Body of pancreas (tissue), 4 donors: ENCODE measurements at regions not wholly inside any gene's neighbourhood (a gene's known extent, or its start where the extent isn't known, plus 50 kb on each side); places are given as distances from the start of the nearest gene placed in this dataset.

Source experiments
- ATAC-seq: fragments of 150-250 bp; one replicate; pipeline ENCODE4 v1.9.1; 2016
- DNase-seq, 4 donors: peaks; one replicate each; pipeline ENCODE4 v3.0.0-alpha.2; 2019
- H3K27ac ChIP-seq, 4 donors: fragments of 200-600 bp; sonication (generic); 1 replicate in 3 of 4; 2 replicates in 1 of 4; pipeline versions ENCODE4 v1.5.1 to v1.6.1; 2016 to 2019; ENCODE audit warnings: mild to moderate bottlenecking in 1 of 4, mixed read lengths in 1 of 4, moderate library complexity in 1 of 4
- H3K27me3 ChIP-seq, 2 donors: fragments of 200-600 bp; sonication (generic); one replicate each; pipeline ENCODE4 v1.6.0; 2016; ENCODE audit warnings: mild to moderate bottlenecking in 1 of 2
- H3K36me3 ChIP-seq, 2 donors: fragments of 200-600 bp; sonication (generic); replicated peaks in 1 of 2; 2 replicates each; pipeline ENCODE4 v1.5.1; 2016; ENCODE audit warnings: low read depth in 2 of 2; ENCODE audit not compliant: insufficient read depth in 1 of 2
- H3K4me1 ChIP-seq: fragments of 200-600 bp; sonication (generic); one replicate; pipeline ENCODE4 v1.6.0; 2016
- H3K4me3 ChIP-seq, 2 donors: fragments of 200-600 bp; sonication (generic); 1 replicate in 1 of 2; 2 replicates in 1 of 2; pipeline ENCODE4 v1.5.1; 2016 to 2019
- H3K9me3 ChIP-seq, 3 donors: fragments of 200-600 bp; sonication (generic); 1 replicate in 2 of 3; 2 replicates in 1 of 3; pipeline ENCODE4 v1.5.1; 2016
- POLR2A ChIP-seq, 3 donors: fragments of 450-650 bp; IDR thresholded peaks; one replicate each; pipeline ENCODE4 v1.6.1; 2016; ENCODE audit warnings: antibody characterized with exemption in 3 of 3, mild to moderate bottlenecking in 2 of 3
- WGBS, 2 donors: methylation state at CpG; one replicate each; pipeline ENCODE4 v1.1.5; 2017; 5-methylcytosine and 5-hydroxymethylcytosine counted together
- intact Hi-C: fragments of 100-400 bp; cut with DNase I; formaldehyde crosslinking; loops from one replicate; pipeline ENCODE4 v1.15.1; 2023
- TF ChIP-seq, protein P1 (sequence below), 7 experiments: fragments of 450-650 bp in 4 of 7; fragments of 200-600 bp in 3 of 7; sonication (generic) in 3 of 7; IDR thresholded peaks; one replicate each; pipeline ENCODE4 v1.5.1; 2016 to 2019; ENCODE audit warnings: antibody characterized with exemption in 7 of 7

- Histone ChIP-seq H3K27me3 (no peaks in the 10 kb centered on the region), H3K4me3 (no peak overlapping the region), H3K36me3 (no peaks in the 10 kb centered on the region), H3K4me1 (no peaks in the 10 kb centered on the region), H3K9me3 (no peaks in the 10 kb centered on the region), H3K27ac (no peak overlapping the region)
- intact Hi-C loops: no loop called here
- no peak for ATAC-seq
- WGBS, 2 donors: 61 to 66% methylated on average over 7 of the region's 7 CpGs
- peak in 1 of 4 donors; percentile 7 for DNase-seq
- no peak for TF ChIP-seq POLR2A (IDR thresholded peaks at IDR 0.05)
- TF ChIP-seq, protein P1, sequence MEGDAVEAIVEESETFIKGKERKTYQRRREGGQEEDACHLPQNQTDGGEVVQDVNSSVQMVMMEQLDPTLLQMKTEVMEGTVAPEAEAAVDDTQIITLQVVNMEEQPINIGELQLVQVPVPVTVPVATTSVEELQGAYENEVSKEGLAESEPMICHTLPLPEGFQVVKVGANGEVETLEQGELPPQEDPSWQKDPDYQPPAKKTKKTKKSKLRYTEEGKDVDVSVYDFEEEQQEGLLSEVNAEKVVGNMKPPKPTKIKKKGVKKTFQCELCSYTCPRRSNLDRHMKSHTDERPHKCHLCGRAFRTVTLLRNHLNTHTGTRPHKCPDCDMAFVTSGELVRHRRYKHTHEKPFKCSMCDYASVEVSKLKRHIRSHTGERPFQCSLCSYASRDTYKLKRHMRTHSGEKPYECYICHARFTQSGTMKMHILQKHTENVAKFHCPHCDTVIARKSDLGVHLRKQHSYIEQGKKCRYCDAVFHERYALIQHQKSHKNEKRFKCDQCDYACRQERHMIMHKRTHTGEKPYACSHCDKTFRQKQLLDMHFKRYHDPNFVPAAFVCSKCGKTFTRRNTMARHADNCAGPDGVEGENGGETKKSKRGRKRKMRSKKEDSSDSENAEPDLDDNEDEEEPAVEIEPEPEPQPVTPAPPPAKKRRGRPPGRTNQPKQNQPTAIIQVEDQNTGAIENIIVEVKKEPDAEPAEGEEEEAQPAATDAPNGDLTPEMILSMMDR (IDR thresholded peaks at IDR 0.05): no peak
These were observed 141.0 kb upstream of the LMNTD1 start for GRCh38 chr12:25694072-25694471.

DNA sequence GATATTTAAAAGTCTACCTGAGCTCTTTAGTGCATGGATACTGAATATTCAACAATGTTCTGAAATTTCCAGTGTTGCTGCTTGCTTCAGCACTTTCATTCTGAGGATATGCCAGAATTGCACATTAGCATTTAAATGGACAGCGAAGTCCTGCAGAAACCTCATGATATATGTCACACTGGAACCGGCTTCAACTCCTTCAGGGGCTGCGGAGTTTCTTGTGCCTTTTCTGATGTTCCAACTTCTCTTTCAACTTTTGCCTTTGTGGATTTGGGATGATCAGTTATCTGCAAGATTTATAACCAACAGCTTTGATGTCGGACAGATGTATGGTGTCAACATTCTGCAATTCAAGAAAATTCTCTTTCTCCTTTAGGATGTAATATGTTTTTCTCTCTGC, 142.5 kb upstream of the LMNTD1 start:
- ATAC-seq (no peak), DNase-seq (no peak)
- no peaks in the 10 kb centered on the region for H3K9me3 ChIP-seq

GRCh38 chr12:25698772-25699171, 145.7 kb upstream of the LMNTD1 start:
- DNase-seq (no peak), ATAC-seq (no peak)
- Histone ChIP-seq H3K36me3 (no peaks in the 10 kb centered on the region), H3K27ac (no peak overlapping the region), H3K4me3 (no peak overlapping the region), H3K27me3 (no peaks in the 10 kb centered on the region), H3K4me1 (no peaks in the 10 kb centered on the region), H3K9me3 (peaks cover 0 to 6% (median 0%) of the 10 kb centered on the region in 3 donors)
- WGBS, 2 donors: 76 to 81% methylated on average over 2 of the region's 2 CpGs
- TF ChIP-seq, protein P1 (IDR thresholded peaks at IDR 0.05): no peak
- TF ChIP-seq POLR2A (IDR thresholded peaks at IDR 0.05): no peak
- intact Hi-C loops: no loop called here

More for the DNA sequence above, 142.5 kb upstream of the LMNTD1 start:
- H3K36me3 ChIP-seq: no peaks in the 10 kb centered on the region
- no peak overlapping the region for H3K27ac ChIP-seq
- TF ChIP-seq, protein P1 (IDR thresholded peaks at IDR 0.05): no peak
- TF ChIP-seq POLR2A (IDR thresholded peaks at IDR 0.05): no peak
- no peaks in the 10 kb centered on the region for H3K4me1 ChIP-seq
- H3K27me3 ChIP-seq: no peaks in the 10 kb centered on the region
- 84 to 85% methylated on average over 4 of the region's 4 CpGs for WGBS, 2 donors
- intact Hi-C loops: no loop called here
- H3K4me3 ChIP-seq: no peak overlapping the region

GRCh38 chr12:25699454-25699853, 146.4 kb upstream of the LMNTD1 start:
- intact Hi-C loops: no loop called here
- no peak for DNase-seq
- no peak overlapping the region for H3K27ac ChIP-seq
- no peaks in the 10 kb centered on the region for H3K36me3 ChIP-seq
- TF ChIP-seq, protein P1 (IDR thresholded peaks at IDR 0.05): no peak
- TF ChIP-seq POLR2A (IDR thresholded peaks at IDR 0.05): no peak
- H3K4me1 ChIP-seq: no peaks in the 10 kb centered on the region
- WGBS, 2 donors: 75 to 81% methylated on average over 1 of the region's 1 CpG
- H3K4me3 ChIP-seq: no peak overlapping the region
- ATAC-seq: no peak
- H3K27me3 ChIP-seq: no peaks in the 10 kb centered on the region
- peaks cover 0 to 6% (median 0%) of the 10 kb centered on the region in 3 donors for H3K9me3 ChIP-seq

DNA sequence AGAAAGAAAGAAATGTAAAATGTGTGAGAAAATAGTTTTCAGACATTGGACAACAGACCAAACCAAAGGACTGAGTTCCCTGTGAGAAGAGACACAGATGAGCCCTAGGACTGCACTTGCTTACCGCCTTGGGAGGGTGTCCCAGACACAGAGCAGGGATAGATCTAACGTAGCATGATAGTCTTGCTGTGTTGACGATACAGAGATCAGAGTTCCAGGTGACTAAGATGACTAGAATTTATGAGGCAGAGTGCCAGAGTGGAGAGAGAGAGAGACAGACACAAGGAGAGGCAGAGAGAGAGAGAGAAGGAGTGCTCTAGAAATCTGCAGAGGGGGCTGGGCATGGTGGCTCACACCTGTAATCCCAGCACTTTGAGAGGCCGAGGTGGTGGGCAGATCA, 148.2 kb upstream of the LMNTD1 start:
- intact Hi-C loops: no loop called here
- H3K4me1 ChIP-seq: no peaks in the 10 kb centered on the region

More for the DNA sequence above, 148.2 kb upstream of the LMNTD1 start:
- no peaks in the 10 kb centered on the region for H3K27me3 ChIP-seq
- no peaks in the 10 kb centered on the region for H3K36me3 ChIP-seq
- peaks cover 0 to 6% (median 0%) of the 10 kb centered on the region in 3 donors for H3K9me3 ChIP-seq
- H3K4me3 ChIP-seq: no peak overlapping the region
- TF ChIP-seq, protein P1 (IDR thresholded peaks at IDR 0.05): no peak
- no peak for TF ChIP-seq POLR2A (IDR thresholded peaks at IDR 0.05)
- H3K27ac ChIP-seq: no peak overlapping the region
- no peak for DNase-seq
- no peak for ATAC-seq
- WGBS, 2 donors: 64 to 80% methylated on average over 4 of the region's 4 CpGs
